Suprapubic skin (tissue), 4 donors: ENCODE measurements at regions not wholly inside any gene's neighbourhood (a gene's known extent, or its start where the extent isn't known, plus 50 kb on each side); places are given as distances from the start of the nearest gene placed in this dataset.

Experiments
- CTCF ChIP-seq, 2 donors: fragments of 200-600 bp in 1 of 2; fragments of 450-650 bp in 1 of 2; sonication (generic) in 1 of 2; IDR thresholded peaks; one replicate each; pipeline ENCODE4 v1.5.1; 2016 to 2019; ENCODE audit warnings: antibody characterized with exemption in 2 of 2, mild to moderate bottlenecking in 1 of 2, moderate library complexity in 1 of 2
- EP300 ChIP-seq: sonication (generic); formaldehyde crosslinking; IDR thresholded peaks from one replicate; pipeline ENCODE4 v1.6.1; 2017; ENCODE audit warnings: antibody characterized with exemption
- POLR2A ChIP-seq, 2 donors: fragments of 450-650 bp; IDR thresholded peaks; one replicate each; pipeline ENCODE4 v1.6.1; 2017; ENCODE audit warnings: antibody characterized with exemption in 2 of 2, mild to moderate bottlenecking in 2 of 2, moderate library complexity in 2 of 2
- POLR2AphosphoS5 ChIP-seq, 3 donors: sonication (generic); formaldehyde crosslinking; IDR thresholded peaks; one replicate each; pipeline ENCODE4 v1.6.1; 2017; ENCODE audit warnings: antibody characterized with exemption in 3 of 3

GRCh38 chr1:30146448-30146847 lies 576.9 kb downstream of the MATN1 start:
- no peak for TF ChIP-seq CTCF (IDR thresholded peaks at IDR 0.05)
- TF ChIP-seq POLR2AphosphoS5 (IDR thresholded peaks at IDR 0.05) = no peak
- no peak for TF ChIP-seq POLR2A (IDR thresholded peaks at IDR 0.05)
- no peak for TF ChIP-seq EP300
